Spleen (tissue), 11 donors: ENCODE measurements at regions not wholly inside any gene's neighbourhood (a gene's known extent, or its start where the extent isn't known, plus 50 kb on each side); places are given as distances from the start of the nearest gene placed in this dataset.

Experiments used
- DNase-seq: peaks from one replicate; pipeline ENCODE4 v3.0.0-alpha.2; 2020
- H3K27ac ChIP-seq, 8 donors: fragments of 200-600 bp; sonication (generic) in 7 of 8; 1 replicate in 4 of 8; 2 replicates in 4 of 8; pipeline versions ENCODE4 v1.5.0 to v1.8.0; 2016 to 2021; ENCODE audit warnings: inconsistent platforms in 4 of 8, mild to moderate bottlenecking in 4 of 8, moderate library complexity in 1 of 8
- H3K27me3 ChIP-seq, 7 donors: fragments of 200-600 bp; sonication (generic) in 6 of 7; replicated peaks in 1 of 7; 1 replicate in 4 of 7; 2 replicates in 3 of 7; pipeline versions ENCODE4 v1.5.0 to v1.8.0; 2016 to 2021; ENCODE audit warnings: inconsistent platforms in 3 of 7, mild to moderate bottlenecking in 1 of 7
- H3K36me3 ChIP-seq, 6 donors: fragments of 200-600 bp; sonication (generic) in 5 of 6; 1 replicate in 4 of 6; 2 replicates in 2 of 6; pipeline versions ENCODE4 v1.5.0 to v1.8.0; 2016 to 2021; ENCODE audit warnings: inconsistent platforms in 2 of 6
- H3K4me1 ChIP-seq, 6 donors: fragments of 200-600 bp; sonication (generic) in 5 of 6; 1 replicate in 3 of 6; 2 replicates in 3 of 6; pipeline versions ENCODE4 v1.5.0 to v1.8.0; 2016 to 2021; ENCODE audit warnings: inconsistent platforms in 3 of 6
- H3K4me3 ChIP-seq, 8 donors: fragments of 200-600 bp; sonication (generic) in 7 of 8; 1 replicate in 4 of 8; 2 replicates in 4 of 8; pipeline versions ENCODE4 v1.5.0 to v1.8.0; 2016 to 2021; ENCODE audit warnings: inconsistent platforms in 4 of 8, mild to moderate bottlenecking in 4 of 8, moderate library complexity in 2 of 8
- H3K9me3 ChIP-seq, 8 donors: fragments of 200-600 bp; sonication (generic) in 7 of 8; 1 replicate in 4 of 8; 2 replicates in 4 of 8; pipeline versions ENCODE4 v1.5.0 to v1.8.0; 2016 to 2021; ENCODE audit warnings: inconsistent platforms in 4 of 8
- CTCF ChIP-seq, 11 experiments: fragments of 200-600 bp in 7 of 11; fragments of 450-650 bp in 4 of 11; sonication (generic) in 4 of 11; IDR thresholded peaks in 8 of 11; conservative IDR thresholded peaks in 3 of 11; 1 replicate in 7 of 11; 2 replicates in 4 of 11; pipeline versions ENCODE4 v1.4.0 to v1.8.0; 2016 to 2021; ENCODE audit warnings: antibody characterized with exemption in 11 of 11, inconsistent platforms in 4 of 11, mild to moderate bottlenecking in 1 of 11
- POLR2A ChIP-seq, 3 donors: fragments of 450-650 bp; IDR thresholded peaks; one replicate each; pipeline ENCODE4 v1.5.1; 2017; ENCODE audit warnings: antibody characterized with exemption in 3 of 3, mild to moderate bottlenecking in 1 of 3
- POLR2AphosphoS5 ChIP-seq, 3 donors: sonication (generic); formaldehyde crosslinking; IDR thresholded peaks; one replicate each; pipeline ENCODE4 v1.5.1; 2017; ENCODE audit warnings: antibody characterized with exemption in 3 of 3
- WGBS, 5 donors: extraction: QIAGEN DNeasy Blood & Tissue Kit in 3 of 5; methylation state at CpG; one replicate each; pipeline versions ENCODE4 v1.1.5 to v1.1.7; 2013 to 2018; 5-methylcytosine and 5-hydroxymethylcytosine counted together
- intact Hi-C: fragments of 100-400 bp; cut with DNase I; formaldehyde crosslinking; loops from one replicate; pipeline ENCODE4 v1.15.0; 2023; ENCODE audit warnings: low total_unique reads
- donor health status: healthy with polysubstance abuse.
- donor health status: DM: no; HTN: no; CAD: no; lungs with moderate emphysema.
- donor health status: DM: no; HTN: no; CAD: no.
- donor health status: Bipolar disorder and iron deficiency.
- donor health status: healthy.
- donor health status: DM: no; HTN: no; CAD: no.
- donor health status: DM: yes; HTN: yes; CAD: no.

DNA sequence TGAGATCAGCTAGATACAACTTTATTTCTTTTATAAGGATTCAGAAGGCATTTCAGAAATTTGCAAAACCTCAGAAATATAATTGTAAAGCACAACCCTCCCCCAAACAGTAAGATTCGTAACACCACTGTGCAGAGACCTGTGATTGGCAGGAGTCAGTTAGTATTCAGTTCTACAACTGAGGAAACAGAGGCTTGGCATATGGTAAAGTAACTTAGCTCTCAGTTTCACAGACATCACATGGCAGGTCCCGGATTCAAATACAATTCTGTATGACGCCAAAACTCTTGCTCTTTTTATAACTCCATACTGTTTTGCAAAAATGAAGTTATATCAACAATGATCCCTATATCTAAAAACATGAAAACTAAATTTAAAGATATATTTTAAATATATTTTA lies 225.6 kb upstream of the LMCD1 start:
- WGBS, 5 donors: 87 to 93% (median 90%) methylated on average over 3 of the region's 3 CpGs
- Histone ChIP-seq H3K36me3 (no peaks in the 10 kb centered on the region), H3K9me3 (peaks cover 0 to 17% (median 0%) of the 10 kb centered on the region in 8 donors), H3K4me3 (no peak overlapping the region), H3K27me3 (no peaks in the 10 kb centered on the region), H3K4me1 (no peaks in the 10 kb centered on the region), H3K27ac (no peak overlapping the region)
- intact Hi-C loops: no loop called here
- no peak for TF ChIP-seq CTCF (IDR thresholded peaks at IDR 0.05 in 8 of 11, conservative IDR thresholded peaks at IDR 0.05 in 3 of 11)
- no peak for TF ChIP-seq POLR2A (IDR thresholded peaks at IDR 0.05)
- TF ChIP-seq POLR2AphosphoS5 (IDR thresholded peaks at IDR 0.05): no peak
- no peak for DNase-seq

DNA sequence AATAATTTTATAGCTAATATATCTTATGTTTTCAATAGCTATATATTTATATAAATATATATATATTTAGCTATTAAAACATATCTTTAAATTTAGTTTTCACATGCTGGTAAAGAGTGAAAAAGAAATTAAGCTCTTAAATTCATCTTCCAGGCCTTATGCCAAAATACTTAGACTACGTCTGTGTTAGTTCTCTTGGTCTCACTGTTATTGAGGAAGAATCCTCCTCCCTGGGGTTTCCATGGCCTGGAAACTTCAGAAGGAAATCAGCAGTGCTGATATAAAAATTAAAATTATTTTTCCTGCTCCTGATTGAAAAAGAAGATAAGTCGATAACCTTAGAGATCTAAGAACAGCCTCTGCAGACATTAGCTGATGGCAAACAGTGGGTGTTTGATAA lies 225.1 kb upstream of the LMCD1 start:
- no peak for DNase-seq
- Histone ChIP-seq H3K27me3 (no peaks in the 10 kb centered on the region), H3K27ac (no peak overlapping the region), H3K4me3 (no peak overlapping the region), H3K4me1 (no peaks in the 10 kb centered on the region), H3K9me3 (peaks cover 0 to 15% (median 0%) of the 10 kb centered on the region in 8 donors), H3K36me3 (no peaks in the 10 kb centered on the region)
- intact Hi-C loops: no loop called here
- TF ChIP-seq CTCF (IDR thresholded peaks at IDR 0.05 in 8 of 11, conservative IDR thresholded peaks at IDR 0.05 in 3 of 11) (no peak), POLR2A (IDR thresholded peaks at IDR 0.05) (no peak), POLR2AphosphoS5 (IDR thresholded peaks at IDR 0.05) (no peak)
- WGBS, 5 donors: 74 to 86% (median 80%) methylated on average over 2 of the region's 2 CpGs

DNA sequence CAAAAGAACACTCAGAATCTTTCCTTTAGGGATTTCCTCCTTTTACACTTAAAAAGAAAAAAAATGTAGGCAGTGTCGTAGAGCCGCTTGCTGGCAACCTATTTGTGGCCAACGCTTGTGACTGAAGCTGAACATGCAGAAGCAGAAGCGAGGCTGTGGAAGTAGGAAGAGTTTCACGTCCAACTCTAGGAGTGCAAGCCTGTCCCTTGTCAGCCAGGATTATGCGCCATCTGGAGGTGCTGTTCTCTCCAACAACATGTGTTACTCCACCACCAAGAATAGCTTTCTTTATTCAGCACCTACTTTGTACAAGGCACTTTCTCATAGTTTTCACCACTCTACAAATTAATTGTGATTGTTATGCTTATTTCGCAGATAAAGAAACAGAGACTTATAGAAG lies 223.2 kb upstream of the LMCD1 start:
- Histone ChIP-seq H3K4me3 (no peak overlapping the region), H3K9me3 (no peaks in the 10 kb centered on the region), H3K27me3 (no peaks in the 10 kb centered on the region), H3K36me3 (no peaks in the 10 kb centered on the region), H3K4me1 (no peaks in the 10 kb centered on the region), H3K27ac (no peak overlapping the region)
- TF ChIP-seq POLR2AphosphoS5 (IDR thresholded peaks at IDR 0.05) (no peak), CTCF (IDR thresholded peaks at IDR 0.05 in 8 of 11, conservative IDR thresholded peaks at IDR 0.05 in 3 of 11) (no peak), POLR2A (IDR thresholded peaks at IDR 0.05) (no peak)
- intact Hi-C loops: no loop called here
- 64 to 78% (median 75%) methylated on average over 7 of the region's 7 CpGs for WGBS, 5 donors
- DNase-seq: no peak

- intact Hi-C loops: no loop called here
- H3K27me3 ChIP-seq: no peaks in the 10 kb centered on the region
- no peaks in the 10 kb centered on the region for H3K4me1 ChIP-seq
- DNase-seq: no peak
- H3K4me3 ChIP-seq: no peak overlapping the region
- 80 to 84% (median 82%) methylated on average over 7 of the region's 7 CpGs for WGBS, 5 donors
- H3K9me3 ChIP-seq: no peaks in the 10 kb centered on the region
- H3K27ac ChIP-seq: no peak overlapping the region
- TF ChIP-seq CTCF (IDR thresholded peaks at IDR 0.05 in 8 of 11, conservative IDR thresholded peaks at IDR 0.05 in 3 of 11) (no peak), POLR2AphosphoS5 (IDR thresholded peaks at IDR 0.05) (no peak), POLR2A (IDR thresholded peaks at IDR 0.05) (no peak)
- no peaks in the 10 kb centered on the region for H3K36me3 ChIP-seq
Observed at GRCh38 chr3:8279476-8279875, 222.1 kb upstream of the LMCD1 start.
